Right atrium auricular region (tissue), 2 donors: ENCODE measurements at regions not wholly inside any gene's neighbourhood (a gene's known extent, or its start where the extent isn't known, plus 50 kb on each side); places are given as distances from the start of the nearest gene placed in this dataset.

ENCODE experiments used
- DNase-seq: peaks from one replicate; pipeline ENCODE4 v3.0.0-alpha.2; 2019; ENCODE audit warnings: low spot score
- H3K27ac ChIP-seq, 2 donors: fragments of 200-600 bp; sonication (generic); 1 replicate in 1 of 2; 2 replicates in 1 of 2; pipeline ENCODE4 v1.5.1; 2016 to 2019
- H3K27me3 ChIP-seq, 2 donors: fragments of 200-600 bp; sonication (generic); one replicate each; pipeline versions ENCODE4 v1.5.1 to v1.6.0; 2017 to 2019
- H3K36me3 ChIP-seq: fragments of 200-600 bp; sonication (generic); one replicate; pipeline ENCODE4 v1.5.1; 2016
- H3K4me1 ChIP-seq, 2 donors: fragments of 200-600 bp; sonication (generic); one replicate each; pipeline versions ENCODE4 v1.5.1 to v1.6.0; 2017 to 2019
- H3K4me3 ChIP-seq, 2 donors: fragments of 200-600 bp; sonication (generic); 1 replicate in 1 of 2; 2 replicates in 1 of 2; pipeline ENCODE4 v1.5.1; 2017 to 2019; ENCODE audit warnings: mild to moderate bottlenecking in 1 of 2, moderate library complexity in 1 of 2
- H3K9me3 ChIP-seq, 2 donors: fragments of 200-600 bp; sonication (generic); one replicate each; pipeline ENCODE4 v1.5.1; 2019
- CTCF ChIP-seq, 2 donors: fragments of 200-600 bp; sonication (generic); IDR thresholded peaks; one replicate each; pipeline ENCODE4 v1.5.1; 2019; ENCODE audit warnings: antibody characterized with exemption in 2 of 2

- Histone ChIP-seq H3K4me1 (peaks cover 0 to 15% of the 10 kb centered on the region in 2 donors), H3K4me3 (no peak overlapping the region), H3K9me3 (no peaks in the 10 kb centered on the region), H3K27ac (peak overlapping the region in 1 of 2 donors; percentile 0), H3K27me3 (no peaks in the 10 kb centered on the region), H3K36me3 (no peaks in the 10 kb centered on the region)
- DNase-seq, result no peak
- no peak for TF ChIP-seq CTCF (IDR thresholded peaks at IDR 0.05)
These were observed 414.5 kb upstream of the GYPC start for GRCh38 chr2:126241411-126241810.

- Histone ChIP-seq H3K27me3 (no peaks in the 10 kb centered on the region), H3K4me1 (peaks cover 0 to 15% of the 10 kb centered on the region in 2 donors), H3K27ac (no peak overlapping the region), H3K9me3 (no peaks in the 10 kb centered on the region), H3K4me3 (no peak overlapping the region), H3K36me3 (no peaks in the 10 kb centered on the region)
- DNase-seq, result no peak
- peak in 1 of 2 donors; percentile 56 for TF ChIP-seq CTCF (IDR thresholded peaks at IDR 0.05)
These were observed 411.0 kb upstream of the GYPC start for GRCh38 chr2:126244937-126245336.

- H3K9me3 ChIP-seq, result no peaks in the 10 kb centered on the region
- no peaks in the 10 kb centered on the region for H3K27me3 ChIP-seq
- no peak overlapping the region for H3K27ac ChIP-seq
- no peaks in the 10 kb centered on the region for H3K4me1 ChIP-seq
- DNase-seq, result no peak
- H3K4me3 ChIP-seq, result no peak overlapping the region
- H3K36me3 ChIP-seq, result no peaks in the 10 kb centered on the region
- no peak for TF ChIP-seq CTCF (IDR thresholded peaks at IDR 0.05)
These were observed 402.3 kb upstream of the GYPC start for GRCh38 chr2:126253669-126254068.

- no peaks in the 10 kb centered on the region for H3K27me3 ChIP-seq
- H3K9me3 ChIP-seq, result no peaks in the 10 kb centered on the region
- H3K4me1 ChIP-seq, result no peaks in the 10 kb centered on the region
- no peak for TF ChIP-seq CTCF (IDR thresholded peaks at IDR 0.05)
- no peak overlapping the region for H3K27ac ChIP-seq
- no peak overlapping the region for H3K4me3 ChIP-seq
- no peak for DNase-seq
- no peaks in the 10 kb centered on the region for H3K36me3 ChIP-seq
These were observed 391.3 kb upstream of the GYPC start for GRCh38 chr2:126264625-126265024.

- no peak overlapping the region for H3K27ac ChIP-seq
- H3K36me3 ChIP-seq, result no peaks in the 10 kb centered on the region
- no peak for DNase-seq
- H3K4me1 ChIP-seq, result no peaks in the 10 kb centered on the region
- no peak overlapping the region for H3K4me3 ChIP-seq
- H3K27me3 ChIP-seq, result no peaks in the 10 kb centered on the region
- TF ChIP-seq CTCF (IDR thresholded peaks at IDR 0.05), result no peak
- no peaks in the 10 kb centered on the region for H3K9me3 ChIP-seq
These were observed 386.0 kb upstream of the GYPC start for GRCh38 chr2:126269911-126270310.

- no peak for DNase-seq
- Histone ChIP-seq H3K9me3 (no peaks in the 10 kb centered on the region), H3K36me3 (no peaks in the 10 kb centered on the region), H3K4me1 (no peaks in the 10 kb centered on the region), H3K27ac (no peak overlapping the region), H3K27me3 (no peaks in the 10 kb centered on the region), H3K4me3 (no peak overlapping the region)
- TF ChIP-seq CTCF (IDR thresholded peaks at IDR 0.05), result no peak
These were observed 385.4 kb upstream of the GYPC start for GRCh38 chr2:126270587-126270986.
